Activated T-helper 2 cell treated with anti-CD3 and anti-CD28 coated beads, Interferon-gamma antibody, Interleukin-2, Interleukin-4, amounts not matched to agents 10 μg/mL and 5 μg/mL and 100 μg/mL, durations not matched to agents 14 hours and 24 hours and 36 hours (primary cell): ENCODE measurements at regions not wholly inside any gene's neighbourhood (a gene's known extent, or its start where the extent isn't known, plus 50 kb on each side); places are given as distances from the start of the nearest gene placed in this dataset.

ENCODE experiments used
- DNase-seq: peaks from one replicate; pipeline ENCODE4 v3.0.0; 2021; ENCODE audit warnings: low spot score
- H3K27ac Mint-ChIP-seq: one replicate; pipeline ENCODE4 v1.8.0; 2021; ENCODE audit warnings: mixed read lengths
- H3K27me3 Mint-ChIP-seq: one replicate; pipeline ENCODE4 v1.8.0; 2021; ENCODE audit warnings: low read depth, mixed read lengths
- H3K36me3 Mint-ChIP-seq: one replicate; pipeline ENCODE4 v1.8.0; 2021; ENCODE audit warnings: low read depth, mixed read lengths
- H3K4me1 Mint-ChIP-seq: one replicate; pipeline ENCODE4 v1.8.0; 2021; ENCODE audit warnings: low read depth, mixed read lengths
- H3K4me3 Mint-ChIP-seq: one replicate; pipeline ENCODE4 v1.8.0; 2021; ENCODE audit warnings: low read depth, mild to moderate bottlenecking, moderate library complexity, mixed read lengths
- H3K9me3 Mint-ChIP-seq: one replicate; pipeline ENCODE4 v1.8.0; 2021; ENCODE audit warnings: mixed read lengths
- intact Hi-C: fragments of 100-400 bp; cut with micrococcal nuclease; formaldehyde crosslinking; loops from one replicate; pipeline ENCODE4 v1.15.1; 2023

DNA sequence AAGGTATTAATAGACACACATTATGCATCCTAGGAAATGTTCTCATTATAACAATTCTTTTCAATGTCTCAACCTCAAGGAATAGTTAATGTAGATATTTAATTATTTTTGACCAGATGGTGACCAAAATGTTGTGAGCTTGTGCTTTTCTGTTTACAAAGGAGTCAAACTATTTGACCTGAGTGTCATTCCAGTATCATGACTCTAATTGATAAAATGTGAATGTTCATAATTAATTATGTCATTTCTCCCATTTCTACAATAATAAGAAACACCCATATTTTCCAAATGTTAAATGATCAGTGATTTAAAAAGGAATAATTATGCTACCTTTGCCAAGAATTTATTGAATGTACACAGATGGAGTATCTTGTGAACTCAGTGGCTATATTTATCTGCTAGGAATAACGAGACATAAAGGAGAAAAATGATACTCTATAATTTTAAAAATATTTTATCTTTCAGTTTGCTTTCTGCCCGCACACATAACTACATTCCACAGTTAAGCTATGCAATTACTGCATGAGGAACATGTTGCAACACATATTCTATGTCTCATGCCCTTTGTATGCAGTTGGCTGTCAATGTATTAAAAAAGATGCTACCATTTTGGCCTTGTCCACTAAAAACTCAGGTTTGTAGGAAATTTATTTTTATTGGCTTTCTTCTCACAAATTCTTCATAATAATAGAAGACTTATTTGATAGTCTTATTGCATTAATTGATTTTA lies 376.7 kb upstream of the CCDC179 start:
- Mint-ChIP-seq H3K27ac (no peak overlapping the region), H3K9me3 (no peaks in the 10 kb centered on the region), H3K4me1 (no peaks in the 10 kb centered on the region), H3K36me3 (no peaks in the 10 kb centered on the region), H3K4me3 (no peak overlapping the region), H3K27me3 (no peaks in the 10 kb centered on the region)
- intact Hi-C loops = no loop called here
- DNase-seq = no peak

DNA sequence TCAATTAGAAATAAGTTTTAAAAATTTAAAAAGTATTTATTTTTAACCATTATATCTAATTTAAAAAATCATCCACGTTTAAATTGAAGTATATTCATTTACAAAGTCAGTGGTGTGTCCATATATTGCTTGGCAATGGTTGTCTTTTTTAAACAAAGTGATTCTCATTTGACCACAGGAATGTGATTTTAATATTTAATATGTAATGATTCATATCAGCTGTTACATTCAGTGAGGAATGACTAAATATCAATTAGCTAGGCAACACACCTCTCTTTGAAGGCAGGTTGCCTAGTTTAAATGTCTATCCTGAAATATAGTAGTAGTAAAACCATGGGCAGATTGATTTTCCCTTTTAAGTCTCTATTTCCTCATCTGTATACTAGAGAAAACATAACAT lies 392.2 kb upstream of the CCDC179 start:
- no peak for DNase-seq
- Mint-ChIP-seq H3K27ac (no peak overlapping the region), H3K27me3 (no peaks in the 10 kb centered on the region), H3K9me3 (no peaks in the 10 kb centered on the region), H3K4me3 (no peak overlapping the region), H3K36me3 (no peaks in the 10 kb centered on the region), H3K4me1 (no peaks in the 10 kb centered on the region)
- intact Hi-C loops = no loop called here

DNA sequence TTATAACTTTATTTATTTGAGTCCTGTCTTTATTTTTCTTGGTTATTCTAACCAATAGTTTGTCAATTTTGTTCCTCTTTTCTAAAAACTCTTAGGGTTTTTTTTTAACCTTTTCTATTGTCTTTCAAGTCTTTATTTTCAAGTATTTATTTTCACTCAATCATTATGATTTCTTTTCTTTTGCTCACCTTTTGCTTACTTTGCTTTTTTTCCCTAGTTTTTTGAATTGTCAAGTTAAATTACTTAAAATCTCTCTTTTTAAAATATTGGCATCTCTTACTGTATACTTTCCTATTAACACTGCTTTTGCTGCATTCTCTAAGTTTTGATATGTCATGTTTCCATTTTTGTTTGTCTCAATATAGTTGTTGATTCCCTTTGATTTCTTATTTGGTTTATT lies 396.8 kb upstream of the CCDC179 start:
- no peak overlapping the region for H3K4me3 Mint-ChIP-seq
- no peak for DNase-seq
- no peaks in the 10 kb centered on the region for H3K27me3 Mint-ChIP-seq
- no peaks in the 10 kb centered on the region for H3K4me1 Mint-ChIP-seq
- H3K36me3 Mint-ChIP-seq = no peaks in the 10 kb centered on the region
- H3K9me3 Mint-ChIP-seq = no peaks in the 10 kb centered on the region
- H3K27ac Mint-ChIP-seq = no peak overlapping the region
- intact Hi-C loops = no loop called here

DNA sequence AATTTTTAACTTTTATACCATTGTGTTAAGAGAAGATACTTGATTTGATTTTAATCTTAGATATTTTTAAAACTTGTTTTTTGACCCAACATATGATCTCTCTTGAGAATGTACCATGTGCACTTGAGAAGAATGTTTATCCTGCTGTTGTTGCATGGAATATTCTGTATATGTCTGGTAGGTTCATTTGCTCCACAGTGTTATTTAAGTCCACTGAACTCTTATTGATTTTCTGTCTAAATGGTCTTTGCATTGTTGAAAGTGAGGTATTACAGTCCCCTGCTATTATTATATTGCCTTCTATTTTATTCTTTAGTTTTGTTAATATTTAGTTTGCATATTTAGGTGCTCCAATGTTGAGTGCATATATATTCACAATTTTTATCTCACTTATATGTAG lies 397.3 kb upstream of the CCDC179 start:
- no peak for DNase-seq
- H3K4me3 Mint-ChIP-seq = no peak overlapping the region
- no peaks in the 10 kb centered on the region for H3K4me1 Mint-ChIP-seq
- H3K27me3 Mint-ChIP-seq = no peaks in the 10 kb centered on the region
- no peaks in the 10 kb centered on the region for H3K9me3 Mint-ChIP-seq
- H3K36me3 Mint-ChIP-seq = no peaks in the 10 kb centered on the region
- no peak overlapping the region for H3K27ac Mint-ChIP-seq
- intact Hi-C loops = no loop called here

DNA sequence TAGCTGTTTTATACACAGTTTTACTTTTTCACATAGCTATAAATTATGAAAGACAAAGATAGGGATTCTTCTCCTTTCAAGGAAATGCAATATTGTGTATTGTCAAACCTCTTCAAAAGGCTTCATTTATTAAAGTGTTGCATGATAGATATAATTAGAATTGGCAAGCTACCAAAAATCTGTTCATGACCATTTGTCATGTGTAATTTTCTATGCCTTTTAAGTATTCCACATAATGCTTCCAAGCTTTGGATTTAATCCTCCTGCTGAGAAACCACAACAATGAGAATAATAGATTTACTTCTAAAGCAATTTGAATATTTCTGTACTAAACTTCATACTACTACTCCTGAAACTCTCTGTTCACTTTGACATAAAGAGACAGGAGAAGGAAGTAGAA lies 403.2 kb upstream of the CCDC179 start:
- no peak overlapping the region for H3K27ac Mint-ChIP-seq
- intact Hi-C loops = no loop called here
- H3K27me3 Mint-ChIP-seq = no peaks in the 10 kb centered on the region
- no peaks in the 10 kb centered on the region for H3K9me3 Mint-ChIP-seq
- no peaks in the 10 kb centered on the region for H3K4me1 Mint-ChIP-seq
- no peak for DNase-seq
- no peak overlapping the region for H3K4me3 Mint-ChIP-seq
- no peaks in the 10 kb centered on the region for H3K36me3 Mint-ChIP-seq

DNA sequence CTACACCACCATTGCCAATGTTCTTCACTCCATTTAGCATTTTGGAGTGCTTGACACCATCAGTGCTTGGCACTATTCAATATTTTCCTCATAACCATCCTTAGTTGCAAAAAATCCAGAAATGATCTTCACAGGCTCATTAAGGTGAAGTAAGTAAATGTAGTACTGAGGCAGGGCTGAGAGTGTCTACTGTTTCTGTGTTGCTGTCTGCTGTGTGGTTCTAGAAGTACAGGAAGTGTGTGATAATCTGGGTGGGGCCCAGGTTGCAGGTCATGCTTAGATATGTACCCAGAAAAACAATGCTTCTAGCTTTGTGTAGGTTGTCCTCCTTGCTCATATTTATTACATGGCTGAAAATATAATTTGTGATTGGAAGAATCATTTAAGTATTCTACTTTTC lies 411.8 kb upstream of the CCDC179 start:
- no peaks in the 10 kb centered on the region for H3K36me3 Mint-ChIP-seq
- H3K9me3 Mint-ChIP-seq = peaks cover 7% of the 10 kb centered on the region
- no peak overlapping the region for H3K27ac Mint-ChIP-seq
- H3K4me3 Mint-ChIP-seq = no peak overlapping the region
- intact Hi-C loops = no loop called here
- H3K4me1 Mint-ChIP-seq = no peaks in the 10 kb centered on the region
- no peak for DNase-seq
- no peaks in the 10 kb centered on the region for H3K27me3 Mint-ChIP-seq

DNA sequence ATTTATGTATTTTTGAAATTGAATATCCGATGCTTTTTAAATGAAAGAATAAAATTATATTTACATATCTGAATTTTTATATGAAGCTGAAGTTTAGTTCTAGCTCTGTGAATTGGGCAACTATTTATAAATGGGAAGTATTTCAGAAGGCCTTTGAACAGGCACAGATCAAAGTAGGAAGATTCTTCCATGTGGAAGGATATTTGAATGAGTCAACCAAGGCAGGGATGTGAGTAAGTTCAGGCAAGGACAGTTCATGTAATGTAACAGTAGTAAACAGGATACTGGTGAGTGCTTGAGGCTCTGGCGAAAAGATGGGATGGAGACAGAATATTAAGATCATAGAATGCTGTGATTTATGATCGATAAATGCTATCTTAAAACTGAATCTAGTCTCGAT lies 417.8 kb upstream of the CCDC179 start:
- H3K36me3 Mint-ChIP-seq = no peaks in the 10 kb centered on the region
- intact Hi-C loops = no loop called here

DNA sequence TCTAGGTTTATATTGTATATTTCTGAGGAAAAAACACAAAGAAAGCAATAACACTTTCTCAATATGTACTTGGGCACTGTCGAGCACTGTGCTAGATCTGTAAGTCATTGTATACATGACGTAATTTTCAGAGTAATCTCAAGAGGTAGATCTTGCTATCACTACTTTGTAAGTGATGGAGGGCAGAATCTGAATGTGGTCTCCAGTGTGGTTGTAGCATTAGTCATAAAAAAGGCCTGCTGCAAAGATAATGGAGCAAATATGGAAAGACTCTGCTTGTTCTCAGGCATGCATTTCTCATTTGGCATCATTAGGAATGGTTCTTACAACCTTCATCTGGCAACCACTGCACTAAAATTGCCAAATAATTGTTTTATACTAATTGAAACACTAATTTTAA lies 419.8 kb upstream of the CCDC179 start:
- H3K4me3 Mint-ChIP-seq = no peak overlapping the region
- DNase-seq = no peak
- no peaks in the 10 kb centered on the region for H3K4me1 Mint-ChIP-seq
- no peak overlapping the region for H3K27ac Mint-ChIP-seq
- H3K9me3 Mint-ChIP-seq = peaks cover 6% of the 10 kb centered on the region
- H3K27me3 Mint-ChIP-seq = no peaks in the 10 kb centered on the region
- intact Hi-C loops = no loop called here
- H3K36me3 Mint-ChIP-seq = no peaks in the 10 kb centered on the region

More for the DNA sequence above, 417.8 kb upstream of the CCDC179 start:
- no peaks in the 10 kb centered on the region for H3K4me1 Mint-ChIP-seq
- no peak for DNase-seq
- H3K27me3 Mint-ChIP-seq = no peaks in the 10 kb centered on the region
- H3K27ac Mint-ChIP-seq = no peak overlapping the region
- H3K9me3 Mint-ChIP-seq = peaks cover 7% of the 10 kb centered on the region
- no peak overlapping the region for H3K4me3 Mint-ChIP-seq

DNA sequence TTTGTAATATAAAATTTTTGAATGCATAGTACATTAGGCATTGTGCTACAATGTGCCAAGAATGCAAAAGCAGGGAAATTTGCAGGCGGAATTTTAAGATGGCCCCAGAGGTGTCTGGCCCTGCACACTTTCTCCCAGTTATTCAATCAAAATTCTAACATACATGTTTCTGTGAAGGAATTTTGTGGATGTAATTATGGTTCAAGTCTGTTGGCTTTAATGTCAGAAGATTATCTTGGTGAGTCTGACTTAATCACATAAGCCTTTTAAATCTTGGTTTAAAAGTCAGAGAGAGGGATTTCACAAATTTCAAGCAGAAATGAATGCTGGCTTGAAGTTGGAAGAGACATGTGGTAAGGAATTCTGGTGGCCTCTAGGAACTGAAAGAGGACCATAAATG lies 423.4 kb upstream of the CCDC179 start:
- Mint-ChIP-seq H3K4me3 (no peak overlapping the region), H3K36me3 (no peaks in the 10 kb centered on the region), H3K27ac (no peak overlapping the region), H3K4me1 (no peaks in the 10 kb centered on the region), H3K27me3 (no peaks in the 10 kb centered on the region), H3K9me3 (no peaks in the 10 kb centered on the region)
- intact Hi-C loops = no loop called here
- no peak for DNase-seq

DNA sequence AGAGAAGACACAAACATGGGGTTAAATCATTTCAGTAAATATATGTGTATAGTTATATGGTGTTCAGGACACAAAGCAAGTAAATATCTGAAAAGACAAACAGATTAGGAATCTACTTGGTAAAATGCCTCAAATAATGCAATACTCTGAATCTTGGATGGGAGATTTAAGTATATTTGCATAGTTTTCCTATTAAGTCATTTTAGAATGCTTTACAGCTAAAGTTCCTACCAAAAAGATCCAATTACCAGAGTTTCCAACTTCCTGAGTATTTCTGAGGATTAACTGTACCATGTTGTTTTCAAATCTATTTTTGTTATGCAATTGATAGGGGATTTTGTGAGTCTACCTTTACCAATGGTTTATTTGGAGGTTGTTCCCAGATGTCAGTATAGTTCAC lies 424.4 kb upstream of the CCDC179 start:
- H3K27ac Mint-ChIP-seq = no peak overlapping the region
- no peaks in the 10 kb centered on the region for H3K36me3 Mint-ChIP-seq
- H3K9me3 Mint-ChIP-seq = no peaks in the 10 kb centered on the region
- H3K27me3 Mint-ChIP-seq = no peaks in the 10 kb centered on the region
- intact Hi-C loops = no loop called here
- H3K4me3 Mint-ChIP-seq = no peak overlapping the region
- H3K4me1 Mint-ChIP-seq = no peaks in the 10 kb centered on the region
- no peak for DNase-seq

DNA sequence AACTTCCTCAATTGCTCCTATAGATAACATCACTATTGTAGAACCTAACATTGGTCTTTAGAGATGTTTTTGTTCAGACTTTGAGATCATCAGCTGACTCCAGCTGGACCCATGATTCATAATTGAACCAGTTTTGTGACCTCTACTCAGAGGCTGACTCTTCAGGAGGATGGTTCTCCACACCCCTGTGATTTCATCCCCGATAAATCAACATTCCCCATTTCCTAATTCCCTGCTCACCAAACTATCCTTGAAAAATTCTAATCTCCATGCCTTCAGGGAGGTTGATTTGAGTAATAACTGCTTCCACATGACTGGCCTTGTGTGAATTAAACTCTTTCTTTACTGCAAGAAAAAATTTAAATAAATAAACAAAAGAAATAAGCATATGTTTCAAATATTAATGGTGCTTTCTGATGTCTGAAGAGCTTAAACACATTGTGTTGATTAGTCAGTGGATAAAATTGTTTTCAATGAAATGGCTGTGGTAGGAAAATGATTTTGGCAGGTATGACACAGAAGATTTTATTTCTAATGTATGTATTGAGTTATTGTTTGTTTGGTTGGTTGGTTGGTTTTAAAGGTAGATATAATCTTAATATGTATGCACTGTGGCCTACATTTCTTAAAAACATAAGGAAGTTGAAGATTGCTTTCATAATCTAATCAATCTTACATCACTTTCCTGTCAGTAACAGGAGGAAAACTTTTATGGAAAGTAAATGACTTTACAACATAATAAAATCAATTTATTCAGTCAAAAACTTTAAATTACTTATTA lies 427.9 kb upstream of the CCDC179 start:
- H3K4me1 Mint-ChIP-seq = no peaks in the 10 kb centered on the region

DNA sequence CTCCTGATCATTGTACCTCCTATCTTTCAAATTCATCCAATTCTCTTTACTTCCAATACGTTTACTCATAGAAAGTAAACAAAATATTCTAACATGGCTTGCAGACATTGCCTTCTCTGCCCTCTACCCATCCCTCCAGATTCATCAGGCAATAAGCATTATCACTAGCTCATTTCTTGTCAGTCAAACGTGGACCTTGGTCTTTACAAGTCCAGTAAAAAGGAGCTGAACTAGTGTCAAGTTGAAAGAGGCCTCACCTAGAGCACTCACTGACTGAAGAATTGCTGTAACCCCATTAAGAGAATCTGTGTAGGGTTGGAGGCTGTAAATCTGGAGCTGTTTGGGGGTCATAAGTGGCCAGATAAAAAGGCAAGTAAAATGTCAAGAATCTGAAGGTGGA lies 435.0 kb upstream of the CCDC179 start:
- Mint-ChIP-seq H3K36me3 (no peaks in the 10 kb centered on the region), H3K4me1 (no peaks in the 10 kb centered on the region), H3K27ac (no peak overlapping the region), H3K27me3 (no peaks in the 10 kb centered on the region), H3K9me3 (peaks cover 10% of the 10 kb centered on the region), H3K4me3 (no peak overlapping the region)
- no peak for DNase-seq
- intact Hi-C loops = no loop called here

More for the DNA sequence above, 427.9 kb upstream of the CCDC179 start:
- DNase-seq = no peak
- Mint-ChIP-seq H3K4me3 (no peak overlapping the region), H3K27me3 (no peaks in the 10 kb centered on the region), H3K27ac (no peak overlapping the region), H3K9me3 (peaks cover 5% of the 10 kb centered on the region), H3K36me3 (no peaks in the 10 kb centered on the region)
- intact Hi-C loops = no loop called here

DNA sequence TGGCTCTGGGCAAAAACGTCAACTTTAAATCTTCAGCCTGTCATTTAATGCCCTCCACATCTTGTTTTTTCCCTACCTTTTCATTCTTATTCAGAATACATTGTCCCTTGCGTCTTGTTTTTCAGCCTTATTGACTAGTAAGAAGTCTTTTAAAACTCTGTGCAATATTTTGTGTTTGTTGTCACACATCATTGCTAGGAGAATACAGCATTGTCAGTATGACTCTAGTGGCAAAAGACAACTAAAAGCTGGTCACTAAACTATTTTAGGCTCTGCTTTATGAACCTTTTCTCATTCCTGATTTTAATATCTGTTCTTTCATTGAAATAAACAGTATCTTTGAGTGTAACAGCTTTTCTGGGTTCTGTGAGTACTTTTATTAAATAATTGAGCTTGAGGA lies 447.8 kb upstream of the CCDC179 start:
- H3K4me3 Mint-ChIP-seq = no peak overlapping the region
- H3K36me3 Mint-ChIP-seq = no peaks in the 10 kb centered on the region
- no peaks in the 10 kb centered on the region for H3K27me3 Mint-ChIP-seq

More for the DNA sequence above, 447.8 kb upstream of the CCDC179 start:
- H3K9me3 Mint-ChIP-seq = peaks cover 18% of the 10 kb centered on the region
- H3K4me1 Mint-ChIP-seq = no peaks in the 10 kb centered on the region
- DNase-seq = no peak
- H3K27ac Mint-ChIP-seq = no peak overlapping the region
- intact Hi-C loops = no loop called here
